Calu3 (cell line): ENCODE measurements at regions not wholly inside any gene's neighbourhood (a gene's known extent, or its start where the extent isn't known, plus 50 kb on each side); places are given as distances from the start of the nearest gene placed in this dataset.
A peak's percentile ranks its signal among the peaks of the same experiment; 100 is the strongest.

Experiments
- BruUV-seq: library from RNA; stranded (reverse); fragments of 400-500 nt; replicated peaks from 2 replicates; lab custom pipeline; 2021; lab: Mats Ljungman, UMichigan
- CTCF ChIA-PET: fragments of 300-600 bp; sonication (Branson Sonifier 250); formaldehyde crosslinking; loops from one replicate; lab custom pipeline; 2022; ENCODE audit warnings: antibody characterized with exemption; lab: Charles Lee
- DNase-seq: peaks from one replicate; pipeline ENCODE4 v3.0.0; 2022
- H3K27ac Mint-ChIP-seq: one replicate; pipeline ENCODE4 v1.8.0; 2022; ENCODE audit warnings: mixed read lengths; ENCODE audit not compliant: unreplicated experiment
- H3K27me3 Mint-ChIP-seq: one replicate; pipeline ENCODE4 v1.8.0; 2022; ENCODE audit warnings: mixed read lengths; ENCODE audit not compliant: unreplicated experiment
- H3K36me3 Mint-ChIP-seq: one replicate; pipeline ENCODE4 v1.8.0; 2022; ENCODE audit warnings: mild to moderate bottlenecking, moderate library complexity, mixed read lengths; ENCODE audit not compliant: insufficient read depth, unreplicated experiment
- H3K4me1 Mint-ChIP-seq: one replicate; pipeline ENCODE4 v1.8.0; 2022; ENCODE audit warnings: mild to moderate bottlenecking, low read depth, mixed read lengths; ENCODE audit not compliant: unreplicated experiment
- H3K4me3 Mint-ChIP-seq: one replicate; pipeline ENCODE4 v1.8.0; 2022; ENCODE audit warnings: mild to moderate bottlenecking, low read depth, moderate library complexity, mixed read lengths; ENCODE audit not compliant: unreplicated experiment
- H3K9me3 Mint-ChIP-seq: one replicate; pipeline ENCODE4 v1.8.0; 2022; ENCODE audit warnings: low read depth, mixed read lengths; ENCODE audit not compliant: unreplicated experiment
- intact Hi-C: fragments of 100-400 bp; cut with micrococcal nuclease; formaldehyde crosslinking; loops from one replicate; pipeline ENCODE4 v1.10.0; 2022; ENCODE audit not compliant: unreplicated experiment
- TF ChIP-seq, protein P1 (sequence below): fragments of 200-600 bp; IDR thresholded peaks from one replicate; pipeline ENCODE4 v1.8.0; 2022; ENCODE audit warnings: antibody characterized with exemption; ENCODE audit not compliant: unreplicated experiment

DNA sequence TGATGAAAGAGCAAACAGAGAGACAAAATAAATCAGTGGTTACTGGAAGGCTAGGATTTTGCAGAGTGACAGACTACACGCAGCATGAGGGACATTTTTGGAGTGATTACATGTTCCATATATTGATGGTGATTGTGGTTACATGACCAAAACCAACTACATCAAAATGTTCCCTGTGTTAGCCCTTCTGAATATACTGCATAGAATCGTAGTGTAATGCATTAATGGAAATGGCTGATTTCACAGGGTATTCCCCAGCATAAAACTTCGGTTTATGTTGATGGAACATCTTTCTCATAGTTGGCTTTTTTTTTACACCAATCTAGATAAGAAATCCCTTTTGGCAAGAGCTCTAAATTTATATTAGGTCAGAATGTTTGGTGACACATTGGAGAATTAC lies 191.3 kb upstream of the CMC1 start:
- BruUV-seq: no TSS peak
- H3K4me3 Mint-ChIP-seq: no peak overlapping the region
- H3K27me3 Mint-ChIP-seq: peaks cover under 1% of the 10 kb centered on the region
- intact Hi-C loops: no loop called here
- CTCF ChIA-PET: no interaction called here
- no peaks in the 10 kb centered on the region for H3K9me3 Mint-ChIP-seq
- TF ChIP-seq, protein P1, sequence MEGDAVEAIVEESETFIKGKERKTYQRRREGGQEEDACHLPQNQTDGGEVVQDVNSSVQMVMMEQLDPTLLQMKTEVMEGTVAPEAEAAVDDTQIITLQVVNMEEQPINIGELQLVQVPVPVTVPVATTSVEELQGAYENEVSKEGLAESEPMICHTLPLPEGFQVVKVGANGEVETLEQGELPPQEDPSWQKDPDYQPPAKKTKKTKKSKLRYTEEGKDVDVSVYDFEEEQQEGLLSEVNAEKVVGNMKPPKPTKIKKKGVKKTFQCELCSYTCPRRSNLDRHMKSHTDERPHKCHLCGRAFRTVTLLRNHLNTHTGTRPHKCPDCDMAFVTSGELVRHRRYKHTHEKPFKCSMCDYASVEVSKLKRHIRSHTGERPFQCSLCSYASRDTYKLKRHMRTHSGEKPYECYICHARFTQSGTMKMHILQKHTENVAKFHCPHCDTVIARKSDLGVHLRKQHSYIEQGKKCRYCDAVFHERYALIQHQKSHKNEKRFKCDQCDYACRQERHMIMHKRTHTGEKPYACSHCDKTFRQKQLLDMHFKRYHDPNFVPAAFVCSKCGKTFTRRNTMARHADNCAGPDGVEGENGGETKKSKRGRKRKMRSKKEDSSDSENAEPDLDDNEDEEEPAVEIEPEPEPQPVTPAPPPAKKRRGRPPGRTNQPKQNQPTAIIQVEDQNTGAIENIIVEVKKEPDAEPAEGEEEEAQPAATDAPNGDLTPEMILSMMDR: no peak
- no peak overlapping the region for H3K27ac Mint-ChIP-seq
- no peaks in the 10 kb centered on the region for H3K36me3 Mint-ChIP-seq
- no peak for DNase-seq
- H3K4me1 Mint-ChIP-seq: peaks cover 10% of the 10 kb centered on the region

DNA sequence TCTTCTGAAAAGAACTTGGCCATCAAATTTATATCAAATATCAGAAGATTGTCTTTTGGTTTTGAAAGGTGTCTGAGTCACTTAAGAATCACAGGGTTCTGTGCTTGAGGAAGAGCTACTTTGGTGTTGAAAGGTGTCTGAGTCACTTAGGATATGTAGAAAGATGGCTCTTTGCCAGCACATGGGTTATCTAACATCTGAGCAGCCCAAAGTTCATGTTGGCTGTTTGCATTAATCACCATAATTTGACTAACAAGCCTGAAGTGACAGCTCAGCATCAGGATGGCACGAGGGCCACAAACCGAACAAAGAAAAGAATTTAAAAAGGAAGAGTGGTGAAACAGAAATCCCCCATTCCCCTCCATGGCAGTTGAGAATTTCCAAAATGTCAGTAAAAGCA lies 190.5 kb upstream of the CMC1 start:
- TF ChIP-seq, protein P1: no peak

DNA sequence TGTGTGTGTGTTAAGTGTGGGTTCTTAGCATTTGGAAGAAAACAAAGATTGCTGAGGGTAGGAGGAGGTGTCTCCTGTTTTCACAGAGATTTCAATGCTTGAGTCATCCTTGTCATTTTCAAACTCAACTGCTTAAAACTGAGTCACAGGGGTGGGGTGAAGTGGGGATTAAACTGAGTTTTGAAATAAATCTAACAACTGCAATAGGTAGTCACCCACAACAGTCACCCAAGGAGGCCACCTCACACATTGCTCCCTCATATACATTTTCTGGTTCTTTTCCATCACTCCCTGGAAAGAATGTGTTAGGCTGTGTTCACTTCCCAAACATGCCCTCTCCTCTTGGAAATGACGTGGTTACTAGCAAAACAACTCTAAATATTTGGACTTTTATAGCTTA lies 187.7 kb upstream of the CMC1 start:
- Mint-ChIP-seq H3K27me3 (peaks cover 37% of the 10 kb centered on the region), H3K9me3 (no peaks in the 10 kb centered on the region), H3K27ac (no peak overlapping the region), H3K4me1 (peaks cover 10% of the 10 kb centered on the region), H3K4me3 (no peak overlapping the region), H3K36me3 (no peaks in the 10 kb centered on the region)
- CTCF ChIA-PET: no interaction called here
- intact Hi-C loops: no loop called here
- TF ChIP-seq, protein P1: no peak
- no peak for DNase-seq
- BruUV-seq: no TSS peak

More for the DNA sequence above, 190.5 kb upstream of the CMC1 start:
- peak; percentile 20 for DNase-seq
- Mint-ChIP-seq H3K4me1 (peaks cover 10% of the 10 kb centered on the region), H3K27me3 (peaks cover 8% of the 10 kb centered on the region), H3K9me3 (no peaks in the 10 kb centered on the region), H3K27ac (no peak overlapping the region), H3K4me3 (no peak overlapping the region), H3K36me3 (no peaks in the 10 kb centered on the region)
- intact Hi-C loops: no loop called here
- CTCF ChIA-PET: interaction anchor here (0.6 kb wide), 1 partner anchor 370 kb away, joined by 6 read pairs; no protein-coding TSS in a partner anchor
- no TSS peak for BruUV-seq

DNA sequence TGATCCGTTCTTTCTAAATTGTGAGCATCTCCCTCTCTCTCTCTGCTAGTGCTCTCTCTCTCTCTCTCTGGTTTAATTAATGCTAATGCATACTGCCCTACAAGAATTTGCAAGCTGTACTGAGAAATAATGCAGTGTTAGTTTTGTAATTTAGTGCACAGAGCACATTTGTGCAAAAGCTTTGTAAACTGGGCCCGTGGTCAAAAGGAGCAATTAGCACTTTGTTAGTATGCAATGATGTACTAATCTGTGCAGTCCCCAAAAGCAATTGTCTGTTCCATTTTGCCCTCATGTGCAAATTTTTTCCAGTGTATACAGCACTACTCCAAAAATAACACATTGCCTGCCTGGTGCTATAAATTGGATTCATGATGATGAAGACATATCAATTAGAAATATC lies 184.6 kb upstream of the CMC1 start:
- no TSS peak for BruUV-seq
- CTCF ChIA-PET: no interaction called here
- TF ChIP-seq, protein P1: no peak

More for the DNA sequence above, 184.6 kb upstream of the CMC1 start:
- H3K4me1 Mint-ChIP-seq: no peaks in the 10 kb centered on the region
- no peak for DNase-seq
- peaks cover 39% of the 10 kb centered on the region for H3K27me3 Mint-ChIP-seq
- H3K9me3 Mint-ChIP-seq: no peaks in the 10 kb centered on the region
- intact Hi-C loops: no loop called here
- H3K36me3 Mint-ChIP-seq: no peaks in the 10 kb centered on the region
- H3K27ac Mint-ChIP-seq: no peak overlapping the region
- H3K4me3 Mint-ChIP-seq: no peak overlapping the region
